ENCODE measurements at regions not wholly inside any gene's neighbourhood (a gene's known extent, or its start where the extent isn't known, plus 50 kb on each side); places are given as distances from the start of the nearest gene placed in this dataset.

DNA sequence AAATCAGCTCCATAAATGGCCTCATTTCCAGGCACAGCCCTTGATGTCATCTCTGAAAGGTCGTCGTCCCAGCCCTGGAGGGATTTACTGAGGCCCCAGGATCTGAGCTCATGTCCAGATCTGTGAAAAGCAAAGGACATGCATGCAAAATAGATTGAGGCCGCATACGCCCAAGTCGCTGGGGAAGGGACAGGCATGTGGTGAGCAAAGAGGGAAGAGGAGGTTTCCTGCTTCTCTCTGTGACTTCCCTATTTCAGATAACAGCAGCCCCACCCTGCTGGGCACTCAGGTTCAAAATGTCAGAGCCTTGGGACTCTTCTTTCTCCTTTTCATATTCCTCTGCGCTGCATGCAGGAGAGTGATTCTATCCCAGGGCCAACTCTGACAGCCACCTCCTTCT, 197.2 kb downstream of the ADSS2 start:
- TF ChIP-seq, protein P1, sequence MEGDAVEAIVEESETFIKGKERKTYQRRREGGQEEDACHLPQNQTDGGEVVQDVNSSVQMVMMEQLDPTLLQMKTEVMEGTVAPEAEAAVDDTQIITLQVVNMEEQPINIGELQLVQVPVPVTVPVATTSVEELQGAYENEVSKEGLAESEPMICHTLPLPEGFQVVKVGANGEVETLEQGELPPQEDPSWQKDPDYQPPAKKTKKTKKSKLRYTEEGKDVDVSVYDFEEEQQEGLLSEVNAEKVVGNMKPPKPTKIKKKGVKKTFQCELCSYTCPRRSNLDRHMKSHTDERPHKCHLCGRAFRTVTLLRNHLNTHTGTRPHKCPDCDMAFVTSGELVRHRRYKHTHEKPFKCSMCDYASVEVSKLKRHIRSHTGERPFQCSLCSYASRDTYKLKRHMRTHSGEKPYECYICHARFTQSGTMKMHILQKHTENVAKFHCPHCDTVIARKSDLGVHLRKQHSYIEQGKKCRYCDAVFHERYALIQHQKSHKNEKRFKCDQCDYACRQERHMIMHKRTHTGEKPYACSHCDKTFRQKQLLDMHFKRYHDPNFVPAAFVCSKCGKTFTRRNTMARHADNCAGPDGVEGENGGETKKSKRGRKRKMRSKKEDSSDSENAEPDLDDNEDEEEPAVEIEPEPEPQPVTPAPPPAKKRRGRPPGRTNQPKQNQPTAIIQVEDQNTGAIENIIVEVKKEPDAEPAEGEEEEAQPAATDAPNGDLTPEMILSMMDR (IDR thresholded peaks at IDR 0.05) = no peak
- TF ChIP-seq EP300 (IDR thresholded peaks at IDR 0.05) = no peak
- no peak for TF ChIP-seq POLR2A (IDR thresholded peaks at IDR 0.05)

Data from stomach (tissue), 4 donors.